Spinal cord (tissue), 9 donors: ENCODE measurements at regions not wholly inside any gene's neighbourhood (a gene's known extent, or its start where the extent isn't known, plus 50 kb on each side); places are given as distances from the start of the nearest gene placed in this dataset.

Experiments used
- DNase-seq, 6 donors: peaks; one replicate each; pipeline versions ENCODE4 v3.0.0 to v3.0.0-alpha.2; 2013 to 2015; ENCODE audit warnings: low spot score in 6 of 6, low read depth in 4 of 6
- H3K27ac ChIP-seq: one replicate; pipeline ENCODE4 v1.5.1; 2013; ENCODE audit warnings: low read depth, low read length, control low read depth
- H3K27me3 ChIP-seq: one replicate; pipeline ENCODE4 v1.6.1; 2013; ENCODE audit warnings: low read length; ENCODE audit not compliant: control insufficient read depth, insufficient read depth
- H3K36me3 ChIP-seq: one replicate; pipeline ENCODE4 v1.6.1; 2013; ENCODE audit warnings: low read length; ENCODE audit not compliant: control insufficient read depth, insufficient read depth
- H3K4me1 ChIP-seq: one replicate; pipeline ENCODE4 v1.6.1; 2013; ENCODE audit warnings: low read length; ENCODE audit not compliant: control insufficient read depth, insufficient read depth
- H3K4me3 ChIP-seq: one replicate; pipeline ENCODE4 v1.5.1; 2013; ENCODE audit warnings: low read depth, low read length, control low read depth
- H3K9me3 ChIP-seq: one replicate; pipeline ENCODE4 v1.6.1; 2013; ENCODE audit warnings: low read length; ENCODE audit not compliant: control insufficient read depth, insufficient read depth
- WGBS: methylation state at CpG from one replicate; pipeline ENCODE4 v1.1.5; 2013; ENCODE audit warnings: missing lambda C conversion rate; ENCODE audit not compliant: insufficient coverage; 5-methylcytosine and 5-hydroxymethylcytosine counted together
- donor health status: healthy.

GRCh38 chr4:124203613-124204238 lies 508.8 kb downstream of the ANKRD50 start:
- Histone ChIP-seq H3K27me3 (no peaks in the 10 kb centered on the region), H3K9me3 (no peaks in the 10 kb centered on the region), H3K4me1 (no peaks in the 10 kb centered on the region), H3K36me3 (no peaks in the 10 kb centered on the region), H3K4me3 (no peak overlapping the region), H3K27ac (no peak overlapping the region)
- no peak for DNase-seq
- WGBS = 100% methylated on average over 1 of the region's 3 CpGs

DNA sequence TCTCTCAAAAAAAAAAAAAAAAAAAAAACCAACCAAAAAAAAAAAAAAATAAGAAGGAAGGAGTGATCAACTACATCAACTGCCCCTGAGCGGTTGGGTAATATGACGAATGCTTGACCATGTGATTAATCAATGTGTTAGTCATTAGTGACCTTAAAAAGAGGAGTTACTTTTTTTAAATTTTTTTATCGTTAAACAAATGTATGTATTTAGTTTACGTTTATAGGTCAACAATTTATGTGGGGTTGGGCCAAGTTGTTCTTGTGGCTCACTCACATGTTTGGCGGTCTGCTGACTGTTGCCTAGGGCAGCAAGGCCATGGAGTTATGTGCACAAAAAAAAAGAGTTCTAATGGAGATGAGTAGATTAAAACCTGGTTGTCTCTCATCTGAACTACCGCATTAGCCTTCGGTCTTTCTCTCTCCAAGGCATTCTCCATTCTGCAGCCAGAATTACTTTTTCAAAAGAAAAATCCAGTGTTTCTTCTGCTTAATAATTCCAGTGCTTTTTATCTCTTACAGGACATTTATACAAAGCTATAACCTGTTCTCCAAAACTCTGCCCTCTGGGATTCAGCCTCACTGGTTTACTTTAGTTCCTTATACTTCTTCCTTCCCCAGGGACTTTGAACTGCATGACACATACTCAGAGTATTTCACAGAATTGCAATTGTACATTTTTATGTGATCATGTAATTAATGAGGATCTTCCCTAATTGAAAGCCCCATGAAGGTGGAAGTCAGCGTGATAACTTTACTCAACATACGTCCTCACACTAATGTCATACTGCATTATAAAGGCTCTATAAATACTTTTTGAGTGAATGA lies 505.5 kb downstream of the ANKRD50 start:
- Histone ChIP-seq H3K9me3 (no peaks in the 10 kb centered on the region), H3K4me1 (no peaks in the 10 kb centered on the region), H3K27ac (no peak overlapping the region), H3K36me3 (no peaks in the 10 kb centered on the region), H3K4me3 (no peak overlapping the region), H3K27me3 (no peaks in the 10 kb centered on the region)
- DNase-seq = no peak
- WGBS = 75% methylated on average over 5 of the region's 9 CpGs

DNA sequence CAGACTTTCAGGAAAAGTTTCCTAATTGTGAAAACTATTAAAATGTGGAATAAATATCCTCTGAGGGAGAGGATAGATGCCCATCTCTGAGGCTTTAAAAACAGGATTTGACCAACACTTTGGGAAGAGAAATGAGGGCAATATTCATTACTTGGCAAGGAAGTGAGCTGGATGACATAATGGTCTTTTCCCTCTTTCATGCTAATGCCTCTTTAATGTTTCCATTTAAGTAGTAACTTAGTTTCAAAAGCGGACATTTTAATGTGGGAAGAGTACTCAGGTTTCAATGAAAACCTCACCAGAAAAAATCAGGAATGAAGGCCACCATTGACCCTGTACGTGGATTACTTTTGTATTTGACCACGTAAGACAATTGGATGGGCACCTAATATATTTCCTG lies 503.3 kb downstream of the ANKRD50 start:
- Histone ChIP-seq H3K4me1 (no peaks in the 10 kb centered on the region), H3K27ac (no peak overlapping the region), H3K36me3 (no peaks in the 10 kb centered on the region), H3K4me3 (no peak overlapping the region), H3K27me3 (no peaks in the 10 kb centered on the region), H3K9me3 (no peaks in the 10 kb centered on the region)
- WGBS = 20% methylated on average over 2 of the region's 3 CpGs
- DNase-seq = no peak

DNA sequence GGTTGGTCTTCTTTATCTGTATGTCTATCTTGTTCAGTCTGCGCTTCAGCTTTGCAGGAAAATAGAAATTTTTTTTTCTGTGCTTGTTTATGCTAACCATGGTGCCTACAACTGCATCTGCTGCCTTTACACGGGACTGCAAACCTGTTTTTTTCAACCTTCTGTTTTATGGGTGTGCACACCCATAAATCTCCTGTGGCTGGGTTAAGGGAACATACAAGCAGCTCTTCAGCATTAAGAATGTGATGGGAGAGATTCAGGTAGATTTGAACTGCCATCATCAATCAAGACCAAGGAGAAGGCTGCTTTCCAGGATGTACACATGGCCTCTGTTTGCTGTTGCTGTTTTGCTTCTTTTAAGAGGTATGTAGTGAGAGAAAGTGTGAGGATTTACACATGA lies 502.9 kb downstream of the ANKRD50 start:
- H3K36me3 ChIP-seq = no peaks in the 10 kb centered on the region
- H3K27me3 ChIP-seq = no peaks in the 10 kb centered on the region
- no CpG with 5 or more reads among the region's 2 CpGs for WGBS
- DNase-seq = peak in 1 of 6 donors; percentile 55
- H3K27ac ChIP-seq = no peak overlapping the region
- H3K4me1 ChIP-seq = no peaks in the 10 kb centered on the region
- H3K4me3 ChIP-seq = no peak overlapping the region
- H3K9me3 ChIP-seq = no peaks in the 10 kb centered on the region

GRCh38 chr4:124210746-124211145 lies 501.8 kb downstream of the ANKRD50 start:
- no peaks in the 10 kb centered on the region for H3K4me1 ChIP-seq
- no peak overlapping the region for H3K4me3 ChIP-seq
- H3K36me3 ChIP-seq = no peaks in the 10 kb centered on the region
- no peaks in the 10 kb centered on the region for H3K9me3 ChIP-seq
- no peak for DNase-seq
- no peak overlapping the region for H3K27ac ChIP-seq
- no peaks in the 10 kb centered on the region for H3K27me3 ChIP-seq
- WGBS = 56% methylated on average over 2 of the region's 2 CpGs

DNA sequence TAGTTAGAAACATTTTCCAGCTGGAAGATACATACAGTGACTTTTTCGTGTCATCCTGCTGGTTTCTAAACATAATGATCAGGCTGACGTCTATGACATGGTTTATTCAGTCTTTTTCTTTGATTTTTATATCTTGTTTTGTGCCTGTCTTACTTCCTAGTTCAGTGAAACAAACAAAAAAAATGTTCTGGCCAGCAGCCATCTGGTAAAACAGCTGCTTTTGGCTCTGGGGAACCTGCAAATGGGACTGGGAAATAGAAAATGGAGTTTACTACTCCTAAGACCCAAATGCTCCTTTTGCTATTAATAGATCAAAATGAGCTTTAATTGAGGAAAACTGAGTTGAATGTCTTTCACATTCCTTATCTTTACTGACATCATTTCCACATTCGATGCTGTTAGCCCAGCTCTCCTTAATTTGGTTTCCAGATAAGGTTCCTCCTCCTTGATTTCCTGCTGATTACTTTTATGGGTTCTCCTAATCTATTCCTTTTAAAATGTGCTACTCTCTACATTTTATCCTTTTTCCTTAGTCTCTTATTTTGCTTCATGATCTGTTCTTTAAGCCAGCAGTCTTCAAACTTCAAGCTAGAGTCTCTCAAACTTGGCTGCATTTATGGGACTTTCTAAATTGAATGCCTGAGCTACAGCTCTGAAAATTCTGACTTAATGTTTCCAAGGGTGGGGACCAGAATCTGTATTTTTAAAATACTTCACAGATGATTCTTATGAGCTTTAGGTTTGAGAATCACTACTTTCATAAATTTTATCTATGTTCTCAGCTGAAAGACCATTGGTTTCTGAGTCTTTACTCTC lies 499.5 kb downstream of the ANKRD50 start:
- DNase-seq = peak in 3 of 6 donors; percentile 5 to 62 (median 53)
- 86% methylated on average over 1 of the region's 3 CpGs for WGBS
- H3K4me3 ChIP-seq = no peak overlapping the region
- no peak overlapping the region for H3K27ac ChIP-seq
- no peaks in the 10 kb centered on the region for H3K27me3 ChIP-seq
- H3K4me1 ChIP-seq = no peaks in the 10 kb centered on the region
- H3K36me3 ChIP-seq = no peaks in the 10 kb centered on the region
- H3K9me3 ChIP-seq = no peaks in the 10 kb centered on the region

DNA sequence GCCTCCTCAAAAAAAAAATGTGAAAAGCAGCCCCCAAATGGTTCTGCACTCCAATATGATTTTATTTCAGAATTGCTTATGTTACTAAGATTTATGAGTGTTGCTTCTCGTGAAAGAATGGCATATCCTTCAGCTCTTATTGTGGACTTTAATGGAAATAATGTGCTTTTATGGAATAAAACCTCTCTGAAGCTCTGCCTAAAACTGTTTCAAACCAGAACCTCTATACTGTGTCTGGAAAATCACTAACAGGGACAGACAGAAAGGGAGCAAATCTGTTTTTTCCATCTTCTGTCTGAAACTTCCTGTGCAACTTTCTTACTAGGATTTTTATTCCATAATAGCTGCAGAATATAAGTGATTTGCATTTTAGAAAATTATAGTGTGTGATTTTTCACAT lies 493.1 kb downstream of the ANKRD50 start:
- Histone ChIP-seq H3K27ac (no peak overlapping the region), H3K4me3 (no peak overlapping the region), H3K4me1 (no peaks in the 10 kb centered on the region), H3K9me3 (no peaks in the 10 kb centered on the region), H3K36me3 (no peaks in the 10 kb centered on the region), H3K27me3 (no peaks in the 10 kb centered on the region)
- WGBS = no CpG with 5 or more reads among the region's 1 CpG
- no peak for DNase-seq

- H3K27ac ChIP-seq = no peak overlapping the region
- DNase-seq = no peak
- H3K9me3 ChIP-seq = no peaks in the 10 kb centered on the region
- H3K4me1 ChIP-seq = no peaks in the 10 kb centered on the region
- no CpG with 5 or more reads among the region's 1 CpG for WGBS
- H3K36me3 ChIP-seq = no peaks in the 10 kb centered on the region
- H3K27me3 ChIP-seq = no peaks in the 10 kb centered on the region
- H3K4me3 ChIP-seq = no peak overlapping the region
Measured at GRCh38 chr4:124224256-124224655, 488.3 kb downstream of the ANKRD50 start.

- no peak for DNase-seq
- H3K36me3 ChIP-seq = no peaks in the 10 kb centered on the region
- no peaks in the 10 kb centered on the region for H3K4me1 ChIP-seq
- H3K4me3 ChIP-seq = no peak overlapping the region
- no peaks in the 10 kb centered on the region for H3K9me3 ChIP-seq
- no peaks in the 10 kb centered on the region for H3K27me3 ChIP-seq
- no peak overlapping the region for H3K27ac ChIP-seq
Measured at GRCh38 chr4:124227981-124228380, 484.6 kb downstream of the ANKRD50 start.
